PC-9 (cell line): ENCODE measurements at regions not wholly inside any gene's neighbourhood (a gene's known extent, or its start where the extent isn't known, plus 50 kb on each side); places are given as distances from the start of the nearest gene placed in this dataset.
"Not testable (repeated sequence)": the region's sequence is repeated elsewhere in the genome, so short reads cannot be mapped to it uniquely, and the experiment has no call there.

Source experiments
- BruUV-seq: library from RNA; stranded (reverse); fragments of 400-500 nt; replicated peaks from 2 replicates; lab custom pipeline; 2021; lab: Mats Ljungman, UMichigan
- CTCF ChIA-PET: fragments of 300-600 bp; sonication (Branson Sonifier 250); formaldehyde crosslinking; loops from one replicate; lab custom pipeline; 2022; ENCODE audit warnings: antibody characterized with exemption; lab: Charles Lee
- POLR2A ChIA-PET: fragments of 300-600 bp; sonication (Branson Sonifier 250); formaldehyde crosslinking; loops from one replicate; lab custom pipeline; 2022; ENCODE audit warnings: antibody characterized with exemption; ENCODE audit not compliant: unreplicated experiment; lab: Charles Lee
- DNase-seq, 2 experiments: peaks; one replicate each; pipeline versions ENCODE4 v3.0.0 to v3.0.0-alpha.2; 2015 to 2022; ENCODE audit warnings: mixed read lengths in 1 of 2
- H2AFZ ChIP-seq: fragments of 200-600 bp; sonication (generic); 2 replicates; pipeline ENCODE4 v1.8.1; 2017; ENCODE audit warnings: antibody characterized with exemption
- H3F3A ChIP-seq: fragments of 200-600 bp; sonication (generic); 2 replicates; pipeline ENCODE4 v1.8.1; 2017; ENCODE audit warnings: antibody characterized with exemption, mild to moderate bottlenecking, low read depth; ENCODE audit not compliant: insufficient read depth
- H3K27ac ChIP-seq: fragments of 200-600 bp; sonication (generic); 2 replicates; pipeline ENCODE4 v1.6.1; 2016; ENCODE audit warnings: mixed run types
- H3K27me3 ChIP-seq: fragments of 200-600 bp; sonication (generic); 2 replicates; pipeline ENCODE4 v1.6.1; 2016; ENCODE audit warnings: low read depth, mixed run types; ENCODE audit not compliant: insufficient read depth
- H3K36me3 ChIP-seq: fragments of 200-600 bp; sonication (generic); 2 replicates; pipeline ENCODE4 v1.6.1; 2016; ENCODE audit warnings: low read depth, mixed run types
- H3K4me1 ChIP-seq: fragments of 200-600 bp; sonication (generic); replicated peaks from 2 replicates; pipeline ENCODE4 v1.6.1; 2016; ENCODE audit warnings: mixed run types; ENCODE audit not compliant: insufficient read depth
- H3K4me2 ChIP-seq: fragments of 200-600 bp; sonication (generic); 2 replicates; pipeline ENCODE4 v1.6.1; 2017; ENCODE audit warnings: mixed run types
- H3K4me3 ChIP-seq: fragments of 200-600 bp; sonication (generic); 2 replicates; pipeline ENCODE4 v1.6.1; 2016; ENCODE audit warnings: mixed run types
- H3K79me2 ChIP-seq: fragments of 200-600 bp; sonication (generic); 2 replicates; pipeline ENCODE4 v1.6.1; 2017; ENCODE audit warnings: low read depth, mixed run types
- H3K9me2 ChIP-seq: fragments of 200-600 bp; sonication (generic); 2 replicates; pipeline ENCODE4 v1.8.1; 2017; ENCODE audit warnings: mild to moderate bottlenecking; ENCODE audit not compliant: insufficient read depth
- H3K9me3 ChIP-seq: fragments of 200-600 bp; sonication (generic); 2 replicates; pipeline ENCODE4 v1.8.1; 2016; ENCODE audit warnings: low read depth; ENCODE audit not compliant: insufficient read depth
- H4K20me1 ChIP-seq: fragments of 200-600 bp; sonication (generic); 2 replicates; pipeline ENCODE4 v1.8.1; 2017; ENCODE audit not compliant: insufficient read depth
- EZH2 ChIP-seq: fragments of 200-600 bp; sonication (generic); IDR thresholded peaks from 2 replicates; pipeline ENCODE4 v1.8.0; 2017; ENCODE audit warnings: antibody characterized with exemption, low read depth
- intact Hi-C: fragments of 100-400 bp; cut with micrococcal nuclease; formaldehyde crosslinking; loops from one replicate; pipeline ENCODE4 v1.10.0; 2022; ENCODE audit not compliant: unreplicated experiment
- TF ChIP-seq, protein P1 (sequence below): fragments of 200-600 bp; sonication (generic); conservative IDR thresholded peaks from 2 replicates; pipeline ENCODE4 v1.6.1; 2017; ENCODE audit warnings: mixed run types, antibody characterized with exemption, mild to moderate bottlenecking, moderate library complexity

- Histone ChIP-seq H3K27me3 (no peaks in the 10 kb centered on the region), H3K27ac (no peak overlapping the region), H3K9me2 (no peaks in the 10 kb centered on the region), H3K4me3 (no peak overlapping the region), H3K4me2 (no peak overlapping the region), H2AFZ (no peak overlapping the region), H4K20me1 (no peaks in the 10 kb centered on the region), H3K36me3 (no peaks in the 10 kb centered on the region), H3F3A (no peaks in the 10 kb centered on the region), H3K9me3 (no peaks in the 10 kb centered on the region), H3K79me2 (no peaks in the 10 kb centered on the region), H3K4me1 (no peaks in the 10 kb centered on the region)
- no TSS peak for BruUV-seq
- CTCF ChIA-PET, result no interaction called here
- POLR2A ChIA-PET, result no interaction called here
- DNase-seq, result no peak
- TF ChIP-seq EZH2, result no peak
- TF ChIP-seq, protein P1, sequence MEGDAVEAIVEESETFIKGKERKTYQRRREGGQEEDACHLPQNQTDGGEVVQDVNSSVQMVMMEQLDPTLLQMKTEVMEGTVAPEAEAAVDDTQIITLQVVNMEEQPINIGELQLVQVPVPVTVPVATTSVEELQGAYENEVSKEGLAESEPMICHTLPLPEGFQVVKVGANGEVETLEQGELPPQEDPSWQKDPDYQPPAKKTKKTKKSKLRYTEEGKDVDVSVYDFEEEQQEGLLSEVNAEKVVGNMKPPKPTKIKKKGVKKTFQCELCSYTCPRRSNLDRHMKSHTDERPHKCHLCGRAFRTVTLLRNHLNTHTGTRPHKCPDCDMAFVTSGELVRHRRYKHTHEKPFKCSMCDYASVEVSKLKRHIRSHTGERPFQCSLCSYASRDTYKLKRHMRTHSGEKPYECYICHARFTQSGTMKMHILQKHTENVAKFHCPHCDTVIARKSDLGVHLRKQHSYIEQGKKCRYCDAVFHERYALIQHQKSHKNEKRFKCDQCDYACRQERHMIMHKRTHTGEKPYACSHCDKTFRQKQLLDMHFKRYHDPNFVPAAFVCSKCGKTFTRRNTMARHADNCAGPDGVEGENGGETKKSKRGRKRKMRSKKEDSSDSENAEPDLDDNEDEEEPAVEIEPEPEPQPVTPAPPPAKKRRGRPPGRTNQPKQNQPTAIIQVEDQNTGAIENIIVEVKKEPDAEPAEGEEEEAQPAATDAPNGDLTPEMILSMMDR, result no peak
- intact Hi-C loops, result no loop called here
Measured at GRCh38 chr2:156999661-157000060, 257.8 kb upstream of the GALNT5 start.

DNA sequence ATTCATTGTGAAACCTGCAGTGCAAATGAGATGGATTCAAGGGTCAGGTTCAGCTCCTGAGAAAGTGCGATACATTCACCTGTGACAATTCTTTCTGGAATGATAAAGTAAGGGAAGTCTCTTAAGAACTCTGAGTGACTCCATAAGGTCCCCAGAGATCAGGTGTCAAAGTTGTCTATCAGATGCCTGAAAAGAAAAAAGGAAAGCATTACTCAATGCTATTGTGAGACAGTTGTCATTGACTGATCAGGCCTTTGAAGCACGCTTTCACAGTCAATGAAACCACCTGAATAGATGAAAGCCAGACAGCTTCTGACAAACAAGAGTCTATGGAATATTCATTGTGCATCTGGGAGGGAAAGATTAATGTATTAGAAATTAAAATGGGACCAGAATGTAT lies 252.7 kb upstream of the GALNT5 start:
- BruUV-seq, result no TSS peak
- Histone ChIP-seq H3K4me2 (no peak overlapping the region), H3K27me3 (no peaks in the 10 kb centered on the region), H3K4me1 (no peaks in the 10 kb centered on the region), H3K36me3 (no peaks in the 10 kb centered on the region), H3F3A (no peaks in the 10 kb centered on the region), H3K9me2 (no peaks in the 10 kb centered on the region), H3K9me3 (no peaks in the 10 kb centered on the region), H3K27ac (no peak overlapping the region), H2AFZ (no peak overlapping the region), H4K20me1 (no peaks in the 10 kb centered on the region), H3K4me3 (no peak overlapping the region), H3K79me2 (no peaks in the 10 kb centered on the region)
- no peak for DNase-seq
- TF ChIP-seq, protein P1, result no peak
- no peak for TF ChIP-seq EZH2
- intact Hi-C loops, result no loop called here
- ChIA-PET CTCF (no interaction called here), POLR2A (interaction anchor here (0.6 kb wide), 1 partner anchor 103 kb away, joined by 3 read pairs; no protein-coding TSS in a partner anchor)

DNA sequence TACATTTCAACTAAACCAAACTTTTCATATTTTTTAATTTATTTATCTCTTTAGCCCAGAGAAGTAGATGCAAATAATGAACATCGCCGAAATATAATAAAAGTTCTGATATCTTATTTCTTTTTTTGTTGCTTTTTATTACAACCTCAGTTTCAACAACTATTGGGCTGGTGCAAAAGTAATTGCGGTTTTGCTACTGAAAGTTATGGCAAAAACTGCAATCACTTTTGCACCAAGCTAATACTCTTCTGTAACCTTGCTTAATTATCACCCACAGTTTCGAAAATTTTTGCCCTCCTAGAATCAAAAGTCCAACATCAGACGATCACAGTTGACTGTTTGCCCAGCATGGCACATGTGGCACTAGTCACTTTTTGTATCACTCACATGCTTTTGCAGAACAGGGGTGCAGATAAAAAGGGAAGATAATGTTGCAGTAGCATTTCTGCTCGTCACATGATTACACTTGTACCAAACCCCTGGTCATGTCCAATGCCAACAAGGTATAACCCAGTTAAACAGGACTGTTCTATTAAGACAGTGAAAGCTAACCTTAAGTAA lies 242.4 kb upstream of the GALNT5 start:
- no peaks in the 10 kb centered on the region for H3K36me3 ChIP-seq
- H3K79me2 ChIP-seq, result no peaks in the 10 kb centered on the region
- no peaks in the 10 kb centered on the region for H4K20me1 ChIP-seq
- BruUV-seq, result no TSS peak
- ChIA-PET CTCF (no interaction called here), POLR2A (no interaction called here)
- no peaks in the 10 kb centered on the region for H3K9me2 ChIP-seq
- no peaks in the 10 kb centered on the region for H3F3A ChIP-seq
- H2AFZ ChIP-seq, result no peak overlapping the region
- H3K9me3 ChIP-seq, result no peaks in the 10 kb centered on the region
- H3K4me3 ChIP-seq, result no peak overlapping the region
- no peaks in the 10 kb centered on the region for H3K4me1 ChIP-seq
- intact Hi-C loops, result no loop called here
- no peak overlapping the region for H3K27ac ChIP-seq
- H3K4me2 ChIP-seq, result no peak overlapping the region
- TF ChIP-seq, protein P1, result no peak
- TF ChIP-seq EZH2, result no peak
- no peaks in the 10 kb centered on the region for H3K27me3 ChIP-seq
- DNase-seq, result no peak

GRCh38 chr2:157023264-157023663 lies 234.2 kb upstream of the GALNT5 start:
- DNase-seq, H3K27ac ChIP-seq, H4K20me1 ChIP-seq, H2AFZ ChIP-seq, BruUV-seq, H3K4me1 ChIP-seq, H3K9me3 ChIP-seq, H3K27me3 ChIP-seq, H3F3A ChIP-seq, H3K4me2 ChIP-seq, H3K4me3 ChIP-seq, H3K9me2 ChIP-seq, H3K79me2 ChIP-seq, POLR2A ChIA-PET, intact Hi-C loops, H3K36me3 ChIP-seq: not testable (repeated sequence)
- CTCF ChIA-PET, result interaction anchor here (0.6 kb wide), 1 partner anchor 946 kb away, joined by 4 read pairs; no protein-coding TSS in a partner anchor
